CD4-positive, alpha-beta T cell treated with Interleukin-17A for 1 hour (primary cell): ENCODE measurements at regions not wholly inside any gene's neighbourhood (a gene's known extent, or its start where the extent isn't known, plus 50 kb on each side); places are given as distances from the start of the nearest gene placed in this dataset.
"Not testable (repeated sequence)": the region's sequence is repeated elsewhere in the genome, so short reads cannot be mapped to it uniquely, and the experiment has no call there.

Experiments used
- DNase-seq: peaks from one replicate; pipeline ENCODE4 v3.0.0-alpha.2; 2020

- DNase-seq: peak; percentile 32
These were observed 172.7 kb downstream of the SPRY2 start for GRCh38 chr13:80168089-80168850.

DNA sequence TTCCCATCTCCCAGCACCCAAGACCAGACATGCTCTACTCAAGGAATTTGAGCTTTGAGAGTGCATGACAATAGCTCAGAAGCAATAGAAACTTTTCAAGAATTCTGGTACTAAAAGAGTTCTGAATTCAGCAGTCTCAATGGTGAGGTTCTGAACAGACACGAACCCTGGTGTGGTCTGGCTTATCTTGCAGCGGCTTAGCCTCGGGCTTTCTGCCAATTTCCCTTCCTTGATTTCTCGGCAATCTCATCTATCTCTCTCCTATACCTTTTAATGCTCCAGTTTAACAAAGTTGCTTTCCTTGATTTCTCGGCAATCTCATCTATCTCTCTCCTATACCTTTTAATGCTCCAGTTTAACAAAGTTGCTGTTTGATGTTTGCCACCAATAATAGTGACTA, 174.6 kb downstream of the SPRY2 start:
- no peak for DNase-seq

DNA sequence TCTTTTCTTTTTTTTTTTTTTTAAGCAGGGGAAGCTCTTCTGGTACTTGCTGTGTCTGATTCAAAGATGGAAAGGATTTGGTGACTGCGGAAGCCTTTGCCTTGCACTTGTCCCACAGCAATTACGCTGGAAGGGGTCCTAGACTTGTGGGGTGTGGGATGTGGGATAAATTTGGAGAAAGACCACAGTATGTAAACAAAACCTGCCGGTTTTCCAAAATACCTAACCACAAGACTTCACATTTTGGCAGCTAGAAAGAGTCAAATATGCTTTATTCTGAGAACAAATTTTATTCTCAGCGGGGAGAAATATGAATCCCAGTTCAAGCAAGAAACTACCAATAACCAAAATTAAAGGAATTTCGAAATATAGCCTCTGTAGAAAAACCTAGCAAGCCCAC, 176.5 kb downstream of the SPRY2 start:
- no peak for DNase-seq

DNA sequence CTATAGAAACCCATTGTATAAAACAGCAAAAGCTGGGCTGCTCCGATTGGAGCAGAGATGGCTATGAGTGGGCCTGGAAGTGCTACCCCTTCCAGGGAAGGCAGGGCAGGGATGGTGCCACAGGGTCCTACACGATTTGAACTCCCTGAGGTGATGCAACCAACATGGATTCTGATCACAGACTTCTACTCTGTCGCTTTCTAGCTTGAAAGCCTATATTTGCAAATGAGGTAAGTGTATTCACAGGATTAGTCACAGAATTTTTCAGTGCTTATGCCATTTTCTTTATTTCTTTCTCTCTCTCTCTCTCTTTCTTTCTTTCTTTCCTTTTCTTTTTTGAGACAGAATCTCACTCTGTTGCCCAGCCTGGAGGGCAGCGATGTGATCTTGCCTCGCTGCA, 179.0 kb downstream of the SPRY2 start:
- no peak for DNase-seq

DNA sequence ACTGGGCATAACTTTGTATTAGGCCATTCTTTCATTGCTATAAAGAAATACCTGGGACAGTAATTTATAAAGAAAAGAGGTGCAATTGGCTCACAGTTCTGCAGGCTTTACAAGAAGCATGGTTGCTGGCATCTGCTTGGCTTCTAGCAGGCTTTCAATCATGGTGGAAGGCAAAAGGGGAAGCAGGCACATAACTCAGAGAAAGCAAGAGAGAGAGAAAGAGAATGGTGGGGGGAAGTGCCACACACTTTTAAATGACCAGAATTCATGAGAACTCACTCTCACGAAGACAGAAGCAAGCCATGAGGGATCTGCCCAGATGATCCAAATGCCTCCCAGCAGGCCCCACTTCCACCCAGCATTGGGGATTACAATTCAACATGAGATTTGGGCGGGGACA, 179.7 kb downstream of the SPRY2 start:
- no peak for DNase-seq

DNA sequence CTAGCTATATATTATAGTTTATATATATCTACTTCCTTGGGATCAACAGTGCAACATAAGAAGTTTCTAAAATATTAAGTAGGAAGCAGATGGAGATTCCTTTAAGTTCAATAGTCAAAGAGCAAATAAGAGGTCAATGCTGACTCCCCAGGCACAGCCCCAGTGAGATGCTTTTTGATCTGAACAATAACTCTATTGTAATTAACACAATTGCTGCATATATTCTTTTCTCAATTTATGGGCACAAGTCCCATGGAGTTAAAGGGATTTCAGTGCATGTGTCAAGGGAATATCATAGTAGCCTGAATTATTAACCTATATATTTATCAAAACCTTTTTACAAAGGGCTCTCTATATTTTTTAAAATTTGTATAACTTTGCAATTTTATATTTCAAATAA, 180.8 kb downstream of the SPRY2 start:
- DNase-seq: no peak

DNA sequence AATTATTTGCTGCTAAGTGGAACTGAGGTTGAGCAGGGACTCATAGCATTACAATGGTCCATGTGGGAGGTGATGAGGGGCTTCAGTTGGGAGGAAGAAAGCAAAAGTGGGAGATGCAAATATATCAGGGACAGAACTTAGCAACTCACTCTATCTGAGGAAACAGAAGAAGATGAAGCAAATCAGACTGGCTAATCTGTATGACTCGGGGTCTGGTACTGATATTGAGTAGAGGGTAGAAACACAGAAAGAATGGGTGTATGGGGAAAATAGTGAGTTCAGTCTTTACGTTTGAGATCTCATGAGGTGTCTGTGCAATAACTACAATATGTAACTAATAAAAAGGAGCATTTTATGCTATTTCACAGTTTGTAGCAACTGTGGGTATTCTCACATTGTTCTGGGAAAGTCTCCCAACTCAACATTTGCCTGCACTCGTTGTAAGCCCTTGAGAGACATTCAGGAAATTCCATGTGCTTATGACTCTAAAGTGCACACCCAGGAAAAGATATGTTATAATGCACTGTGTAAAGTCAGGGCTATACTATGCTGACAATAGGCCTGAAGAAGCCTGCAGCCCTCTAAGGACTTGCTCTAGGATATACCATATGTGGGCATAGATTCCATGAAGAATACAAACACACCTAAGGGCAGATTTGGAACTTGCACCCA, 183.5 kb downstream of the SPRY2 start:
- no peak for DNase-seq

DNA sequence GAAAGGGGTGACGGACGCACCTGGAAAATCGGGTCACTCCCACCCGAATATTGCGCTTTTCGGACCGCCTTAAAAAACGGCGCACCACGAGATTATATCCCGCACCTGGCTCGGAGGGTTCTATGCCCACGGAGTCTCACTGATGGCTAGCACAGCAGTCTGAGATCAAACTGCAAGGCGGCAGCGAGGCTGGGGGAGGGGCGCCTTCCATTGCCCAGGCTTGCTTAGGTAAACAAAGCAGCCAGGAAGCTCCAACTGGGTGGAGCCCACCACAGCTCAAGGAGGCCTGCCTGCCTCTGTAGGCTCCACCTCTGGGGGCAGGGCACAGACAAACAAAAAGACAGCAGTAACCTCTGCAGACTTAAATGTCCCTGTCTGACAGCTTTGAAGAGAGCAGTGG, 188.8 kb downstream of the SPRY2 start:
- not testable (repeated sequence) for DNase-seq

DNA sequence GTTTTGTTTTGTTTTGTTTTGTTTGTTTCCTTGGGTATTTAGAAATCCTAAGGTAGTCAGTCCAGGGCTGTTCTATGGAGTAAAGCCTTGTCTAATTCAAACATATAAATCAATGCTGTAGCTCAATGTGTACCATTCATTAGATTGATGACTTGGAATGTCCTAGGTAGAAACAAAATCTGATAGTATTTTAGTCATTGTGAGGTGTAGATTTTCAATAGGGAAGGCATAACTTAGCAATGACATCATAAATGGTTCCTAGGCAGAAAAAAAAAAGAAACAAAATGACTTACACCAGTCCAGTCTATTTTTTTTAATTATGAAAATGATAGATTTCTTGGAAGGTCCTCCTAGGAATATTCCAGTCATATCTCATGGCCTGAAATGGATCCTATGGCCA, 189.9 kb downstream of the SPRY2 start:
- no peak for DNase-seq

DNA sequence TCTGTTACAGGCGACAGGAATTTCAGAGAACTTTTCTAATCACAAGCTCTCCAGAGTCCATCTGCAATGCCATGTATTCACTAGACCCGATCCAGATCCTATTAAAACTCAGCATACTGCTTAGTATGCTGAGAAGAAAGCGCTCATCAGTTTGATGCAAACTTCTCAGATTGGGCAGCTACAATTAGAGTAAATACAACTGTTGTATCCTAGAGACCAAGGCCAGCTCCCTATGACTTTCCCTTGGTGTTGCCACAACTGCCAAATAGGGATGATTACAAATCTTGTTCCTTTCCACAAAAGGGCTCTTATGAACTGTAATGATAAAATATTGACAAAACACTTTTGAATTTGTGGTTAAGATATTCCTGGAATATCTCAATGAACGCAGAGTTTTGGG, 191.2 kb downstream of the SPRY2 start:
- no peak for DNase-seq

- DNase-seq: no peak
These were observed 195.7 kb downstream of the SPRY2 start for GRCh38 chr13:80145171-80145690.

DNA sequence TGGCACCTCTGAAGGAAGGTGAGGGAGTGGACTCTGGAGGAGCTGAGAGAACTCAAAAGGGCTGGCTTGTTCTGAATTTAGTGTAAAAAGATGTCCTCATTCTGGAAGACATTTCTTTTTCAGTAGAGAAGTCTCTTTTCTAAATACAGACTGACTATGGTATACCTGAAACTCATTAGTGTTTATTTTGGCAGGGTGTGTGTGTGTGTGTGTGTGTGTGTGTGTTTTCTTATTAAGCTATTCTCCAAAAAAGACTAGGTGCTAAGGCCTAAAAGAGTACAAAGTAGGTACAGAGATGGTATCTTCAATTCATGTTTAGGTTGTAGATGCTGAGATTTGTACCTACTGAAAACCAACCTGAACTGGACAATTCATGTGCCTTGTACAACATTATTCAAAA, 196.4 kb downstream of the SPRY2 start:
- no peak for DNase-seq

DNA sequence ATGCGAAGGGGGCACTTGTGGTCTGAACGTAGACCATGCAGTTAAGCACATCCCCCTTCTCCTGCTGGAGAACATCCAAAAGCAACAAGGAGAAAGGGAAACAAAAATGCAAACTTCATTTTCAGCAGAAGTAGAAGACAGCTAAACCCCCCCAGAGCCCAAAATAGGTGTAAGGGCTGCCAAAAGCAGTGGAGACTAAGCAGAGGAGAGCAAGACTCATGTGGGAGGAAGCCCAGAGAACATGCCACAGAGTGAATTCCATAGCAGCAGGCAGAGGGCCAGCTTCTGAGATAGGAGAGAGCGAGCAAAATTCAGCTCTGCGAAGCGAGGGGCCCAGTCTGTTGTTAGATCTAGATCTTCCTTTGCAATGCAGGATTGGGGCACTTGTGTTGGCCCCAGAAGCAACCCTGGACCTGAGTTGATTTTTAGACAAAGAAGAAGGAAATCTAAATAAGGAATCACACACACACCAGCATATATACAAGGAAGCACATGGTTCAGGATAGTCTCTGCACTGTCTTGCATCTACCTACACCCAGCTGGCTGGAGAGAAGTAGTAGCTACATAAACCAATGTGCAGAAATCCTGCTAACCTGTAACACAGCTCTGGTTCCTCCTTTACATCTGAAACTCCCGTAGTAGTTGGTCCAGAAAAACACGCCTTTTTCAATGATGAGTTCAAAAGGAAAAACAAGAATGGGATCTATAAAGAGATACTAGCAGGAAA, 199.6 kb downstream of the SPRY2 start:
- no peak for DNase-seq

DNA sequence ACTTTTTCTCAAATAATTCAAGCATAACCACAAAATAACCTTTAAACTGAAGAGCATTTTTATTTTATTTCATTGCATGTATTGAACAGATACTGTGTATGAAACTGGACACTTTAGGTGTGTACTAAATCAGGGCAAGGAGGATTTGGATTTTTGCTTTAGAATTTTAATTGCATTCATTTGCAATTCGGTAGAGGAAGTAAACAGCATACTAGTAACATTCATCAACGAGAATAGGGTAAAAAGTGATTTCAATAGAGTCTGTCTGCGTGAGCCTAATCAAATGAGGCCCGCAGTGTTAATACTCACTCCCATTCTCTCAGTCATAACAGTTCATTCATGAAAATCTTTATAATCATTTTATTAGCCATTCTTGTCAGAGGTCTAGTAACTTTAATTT, 200.2 kb downstream of the SPRY2 start:
- no peak for DNase-seq

GRCh38 chr13:80139196-80139595, 201.7 kb downstream of the SPRY2 start:
- no peak for DNase-seq

DNA sequence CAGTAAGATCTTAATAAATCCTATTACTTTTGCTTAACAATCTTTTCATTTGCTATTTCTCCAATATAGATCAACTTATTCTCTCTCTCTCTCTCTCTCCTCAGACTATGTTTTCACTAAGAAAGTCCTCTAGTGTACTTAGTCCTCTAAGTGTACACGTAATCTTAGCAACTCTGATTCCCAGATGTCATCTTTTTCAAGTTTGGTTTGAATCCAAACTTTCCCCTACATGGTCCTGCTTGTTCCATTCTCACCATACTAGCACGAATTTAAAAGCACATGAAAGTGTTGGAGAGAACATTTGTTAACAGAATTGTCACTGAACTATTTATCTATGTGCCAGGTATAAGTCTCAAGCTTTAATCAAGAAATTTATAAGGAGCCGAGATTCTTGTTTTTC, 202.9 kb downstream of the SPRY2 start:
- DNase-seq: no peak

GRCh38 chr13:80134346-80134745, 206.6 kb downstream of the SPRY2 start:
- no peak for DNase-seq

- DNase-seq: no peak
These were observed 207.2 kb downstream of the SPRY2 start for GRCh38 chr13:80133631-80134261.

DNA sequence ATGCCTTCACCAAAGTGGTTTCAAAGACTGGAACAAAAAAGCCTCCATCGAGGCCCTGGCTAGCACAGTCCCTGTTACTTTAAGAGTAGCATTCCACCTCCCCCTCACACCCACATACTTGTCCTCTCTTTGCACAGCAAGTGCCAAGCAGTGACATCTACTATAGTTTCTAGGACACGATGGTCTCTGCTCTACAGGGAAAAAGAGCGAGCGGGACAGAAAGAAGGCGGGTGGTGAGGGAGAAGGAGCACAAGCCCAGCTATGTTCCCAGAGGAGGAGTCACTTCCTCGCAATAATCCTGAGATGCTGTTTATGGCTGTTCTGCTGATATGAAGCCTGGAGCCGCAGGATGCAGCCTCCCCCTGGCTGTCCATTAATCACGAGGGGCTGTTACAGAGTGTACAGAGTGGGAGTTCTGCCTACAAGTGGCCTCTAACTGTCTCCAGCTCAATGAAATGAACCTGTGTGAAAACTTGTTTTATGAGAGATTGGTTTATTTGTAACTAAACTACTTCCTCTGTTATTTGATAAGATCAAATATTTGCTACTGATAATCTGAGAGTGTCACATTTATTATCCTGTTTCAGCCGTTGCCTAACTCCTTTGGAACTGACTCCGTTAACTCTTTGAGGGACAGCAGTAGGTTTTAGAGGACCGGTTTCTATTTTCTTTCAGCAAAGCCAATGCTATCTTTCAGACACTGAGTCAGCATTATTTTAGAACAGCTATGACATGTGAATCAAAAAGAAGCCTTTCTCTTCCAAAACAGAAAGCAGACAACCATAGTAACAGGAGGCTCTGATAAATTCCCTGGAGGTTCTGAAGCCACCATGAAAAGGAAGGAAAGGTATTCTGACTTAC, 208.0 kb downstream of the SPRY2 start:
- DNase-seq: no peak

DNA sequence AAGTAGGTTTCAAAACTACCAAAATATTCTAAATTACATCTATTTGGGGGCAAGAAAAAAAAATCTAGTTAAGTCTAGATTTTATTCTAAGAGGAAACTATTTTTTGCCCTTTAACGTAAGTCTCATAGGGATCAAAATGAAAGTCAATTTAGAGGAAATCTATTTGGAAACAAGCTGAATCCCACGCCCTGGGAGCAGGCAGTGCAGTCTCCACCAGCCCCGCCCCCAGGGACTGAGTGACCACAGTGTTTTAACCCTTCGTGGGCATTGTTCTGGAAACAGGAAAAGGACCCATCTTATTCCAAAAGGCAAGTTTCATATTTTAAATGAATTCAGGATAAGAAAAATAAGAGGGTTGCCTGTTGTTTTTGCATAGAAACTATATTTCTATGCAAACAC, 209.7 kb downstream of the SPRY2 start:
- DNase-seq: no peak

- no peak for DNase-seq
These were observed 214.4 kb downstream of the SPRY2 start for GRCh38 chr13:80126389-80127068.

DNA sequence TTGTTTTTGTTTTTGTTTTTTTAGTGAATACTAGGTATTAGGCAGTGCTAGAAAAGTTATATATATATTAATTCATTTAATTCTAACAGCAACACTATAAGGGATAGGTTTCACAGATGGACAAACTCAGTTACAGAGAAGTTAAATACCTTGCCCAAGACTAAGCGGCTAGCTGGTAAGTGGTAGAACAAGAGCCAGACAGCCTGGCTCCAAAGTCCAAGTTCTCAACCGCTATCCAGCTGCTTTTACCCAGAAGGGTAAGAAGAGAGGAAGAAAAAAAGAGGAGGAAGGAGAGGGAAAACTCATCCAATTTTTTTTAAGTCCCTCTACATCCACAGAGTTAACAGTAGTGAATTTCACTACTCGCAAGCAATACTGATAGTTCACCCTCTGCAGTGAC, 217.0 kb downstream of the SPRY2 start:
- no peak for DNase-seq
